Prostate gland (tissue), 2 donors: ENCODE measurements at regions not wholly inside any gene's neighbourhood (a gene's known extent, or its start where the extent isn't known, plus 50 kb on each side); places are given as distances from the start of the nearest gene placed in this dataset.

Source experiments
- DNase-seq: peaks from one replicate; pipeline ENCODE4 v3.0.0-alpha.2; 2019; ENCODE audit warnings: low spot score
- H3K27ac ChIP-seq, 2 donors: fragments of 200-600 bp; sonication (generic); 2 replicates each; pipeline ENCODE4 v1.5.1; 2017 to 2019
- H3K27me3 ChIP-seq: fragments of 200-600 bp; sonication (generic); replicated peaks from 2 replicates; pipeline ENCODE4 v1.5.1; 2019; ENCODE audit not compliant: insufficient read depth
- H3K36me3 ChIP-seq, 2 donors: fragments of 200-600 bp; sonication (generic); 1 replicate in 1 of 2; 2 replicates in 1 of 2; pipeline versions ENCODE4 v1.5.1 to v1.8.1; 2017 to 2019
- H3K4me1 ChIP-seq: fragments of 200-600 bp; sonication (generic); replicated peaks from 2 replicates; pipeline ENCODE4 v1.5.1; 2019
- H3K4me3 ChIP-seq, 2 donors: fragments of 200-600 bp; sonication (generic); 2 replicates each; pipeline ENCODE4 v1.5.1; 2017 to 2019
- H3K9me3 ChIP-seq: fragments of 200-600 bp; sonication (generic); 2 replicates; pipeline ENCODE4 v1.5.1; 2017
- POLR2A ChIP-seq: fragments of 450-650 bp; IDR thresholded peaks from one replicate; pipeline ENCODE4 v1.6.1; 2016; ENCODE audit warnings: antibody characterized with exemption, mild to moderate bottlenecking
- POLR2AphosphoS5 ChIP-seq: sonication (generic); formaldehyde crosslinking; IDR thresholded peaks from one replicate; pipeline ENCODE4 v1.6.1; 2017; ENCODE audit warnings: antibody characterized with exemption
- WGBS: methylation state at CpG from one replicate; pipeline ENCODE4 v1.1.5; 2018; 5-methylcytosine and 5-hydroxymethylcytosine counted together
- intact Hi-C: fragments of 100-400 bp; cut with DNase I; formaldehyde crosslinking; loops from one replicate; pipeline ENCODE4 v1.14.2; 2022
- TF ChIP-seq, protein P1 (sequence below), 4 experiments: fragments of 200-600 bp in 2 of 4; fragments of 450-650 bp in 2 of 4; sonication (generic) in 2 of 4; IDR thresholded peaks; 1 replicate in 3 of 4; 2 replicates in 1 of 4; pipeline ENCODE4 v1.5.1; 2016 to 2019; ENCODE audit warnings: antibody characterized with exemption in 4 of 4, mild to moderate bottlenecking in 2 of 4, moderate library complexity in 2 of 4

DNA sequence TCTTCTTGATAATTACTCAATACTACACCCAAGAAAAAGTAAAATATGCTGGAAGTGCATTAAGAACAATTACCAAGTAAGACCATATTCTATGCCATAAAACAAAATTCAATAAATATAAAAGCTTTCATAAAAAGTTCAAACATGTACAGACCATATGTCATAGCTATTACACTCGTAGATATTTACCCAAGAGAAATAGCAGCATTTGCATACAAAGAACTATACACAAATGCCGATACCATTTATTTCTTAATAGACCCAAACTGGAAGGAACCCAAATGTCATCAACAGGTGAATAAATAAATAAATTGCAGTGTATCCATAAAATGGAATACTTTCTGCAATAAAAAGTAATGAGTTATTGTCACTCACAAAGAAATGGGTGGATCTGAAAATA, 78.3 kb upstream of the SLC16A7 start:
- no peak for DNase-seq
- Histone ChIP-seq H3K4me3 (no peak overlapping the region), H3K27me3 (no peaks in the 10 kb centered on the region), H3K9me3 (no peaks in the 10 kb centered on the region), H3K36me3 (no peaks in the 10 kb centered on the region), H3K27ac (no peak overlapping the region), H3K4me1 (no peaks in the 10 kb centered on the region)
- intact Hi-C loops, result no loop called here
- 36% methylated on average over 2 of the region's 2 CpGs for WGBS
- TF ChIP-seq POLR2A, result no peak
- no peak for TF ChIP-seq POLR2AphosphoS5
- TF ChIP-seq, protein P1, sequence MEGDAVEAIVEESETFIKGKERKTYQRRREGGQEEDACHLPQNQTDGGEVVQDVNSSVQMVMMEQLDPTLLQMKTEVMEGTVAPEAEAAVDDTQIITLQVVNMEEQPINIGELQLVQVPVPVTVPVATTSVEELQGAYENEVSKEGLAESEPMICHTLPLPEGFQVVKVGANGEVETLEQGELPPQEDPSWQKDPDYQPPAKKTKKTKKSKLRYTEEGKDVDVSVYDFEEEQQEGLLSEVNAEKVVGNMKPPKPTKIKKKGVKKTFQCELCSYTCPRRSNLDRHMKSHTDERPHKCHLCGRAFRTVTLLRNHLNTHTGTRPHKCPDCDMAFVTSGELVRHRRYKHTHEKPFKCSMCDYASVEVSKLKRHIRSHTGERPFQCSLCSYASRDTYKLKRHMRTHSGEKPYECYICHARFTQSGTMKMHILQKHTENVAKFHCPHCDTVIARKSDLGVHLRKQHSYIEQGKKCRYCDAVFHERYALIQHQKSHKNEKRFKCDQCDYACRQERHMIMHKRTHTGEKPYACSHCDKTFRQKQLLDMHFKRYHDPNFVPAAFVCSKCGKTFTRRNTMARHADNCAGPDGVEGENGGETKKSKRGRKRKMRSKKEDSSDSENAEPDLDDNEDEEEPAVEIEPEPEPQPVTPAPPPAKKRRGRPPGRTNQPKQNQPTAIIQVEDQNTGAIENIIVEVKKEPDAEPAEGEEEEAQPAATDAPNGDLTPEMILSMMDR (IDR thresholded peaks at IDR 0.05), result no peak

DNA sequence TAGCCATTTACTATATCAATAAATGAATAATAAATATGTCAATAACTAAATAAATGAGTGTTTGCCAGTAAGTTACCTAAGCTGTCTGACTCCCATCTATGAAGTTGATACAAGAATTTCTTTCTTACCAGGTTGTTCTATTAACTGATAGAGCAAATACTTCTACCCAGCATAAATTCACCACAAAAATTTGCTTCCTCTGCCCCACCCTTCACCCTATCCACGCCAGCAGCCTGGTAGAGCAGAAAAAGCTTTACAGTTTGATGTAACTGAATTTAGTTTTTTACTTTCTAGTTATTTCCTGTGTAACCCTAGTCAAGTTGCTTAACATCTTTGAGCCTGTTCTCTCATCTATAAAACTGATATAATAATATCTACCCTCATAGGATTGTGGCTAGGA, 94.9 kb upstream of the SLC16A7 start:
- WGBS, result 30% methylated on average over 1 of the region's 1 CpG
- Histone ChIP-seq H3K4me3 (no peak overlapping the region), H3K9me3 (no peaks in the 10 kb centered on the region), H3K36me3 (no peaks in the 10 kb centered on the region), H3K4me1 (no peaks in the 10 kb centered on the region), H3K27ac (no peak overlapping the region), H3K27me3 (no peaks in the 10 kb centered on the region)
- no peak for DNase-seq
- intact Hi-C loops, result no loop called here
- TF ChIP-seq POLR2AphosphoS5, result no peak
- TF ChIP-seq, protein P1 (IDR thresholded peaks at IDR 0.05), result no peak

DNA sequence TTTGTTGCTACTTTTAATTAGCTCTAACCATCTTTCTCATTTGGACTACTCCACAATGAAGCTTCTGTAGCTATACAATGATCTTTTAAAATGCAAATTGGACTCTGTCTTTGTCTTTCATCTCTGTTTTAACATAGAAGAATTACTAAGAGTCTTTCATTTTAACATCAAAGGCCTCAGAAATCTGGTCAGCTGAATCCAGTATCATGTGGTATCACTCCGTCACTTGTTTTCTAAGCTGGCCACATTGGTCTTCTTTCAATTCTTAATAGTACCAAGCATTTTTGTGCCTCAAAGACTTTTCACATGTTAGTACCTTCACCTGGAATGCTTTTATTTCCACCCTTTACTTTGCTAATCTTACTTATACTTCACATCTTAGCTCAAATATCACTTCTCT, 95.5 kb upstream of the SLC16A7 start:
- no peaks in the 10 kb centered on the region for H3K27me3 ChIP-seq
- TF ChIP-seq POLR2AphosphoS5 (no peak), POLR2A (no peak)
- TF ChIP-seq, protein P1 (IDR thresholded peaks at IDR 0.05), result no peak
- H3K4me3 ChIP-seq, result no peak overlapping the region
- H3K4me1 ChIP-seq, result no peaks in the 10 kb centered on the region
- intact Hi-C loops, result no loop called here
- H3K27ac ChIP-seq, result no peak overlapping the region
- H3K9me3 ChIP-seq, result no peaks in the 10 kb centered on the region
- 78% methylated on average over 1 of the region's 1 CpG for WGBS
- H3K36me3 ChIP-seq, result no peaks in the 10 kb centered on the region
- no peak for DNase-seq

DNA sequence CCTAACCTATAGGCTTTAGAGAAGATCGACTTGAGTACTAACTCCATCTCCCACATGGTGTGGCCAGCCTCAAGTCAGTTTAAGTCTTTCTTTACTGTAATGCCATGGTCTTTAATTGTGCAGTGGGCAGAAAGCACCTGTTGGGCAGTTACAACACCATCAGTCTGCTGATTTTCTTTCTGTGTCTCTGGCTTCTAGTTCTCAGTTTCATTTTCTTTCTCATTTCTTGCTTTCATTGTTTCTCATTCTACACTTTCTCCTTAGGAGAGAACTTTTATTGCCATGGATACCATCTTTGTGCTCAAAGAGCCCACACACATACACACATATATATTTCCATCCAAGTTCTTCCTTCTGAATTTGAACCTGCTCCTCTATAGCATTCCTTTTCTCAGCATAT, 96.1 kb upstream of the SLC16A7 start:
- no peaks in the 10 kb centered on the region for H3K9me3 ChIP-seq
- TF ChIP-seq POLR2A (no peak), POLR2AphosphoS5 (no peak)
- TF ChIP-seq, protein P1 (IDR thresholded peaks at IDR 0.05), result no peak
- no peaks in the 10 kb centered on the region for H3K4me1 ChIP-seq
- 73% methylated on average over 1 of the region's 1 CpG for WGBS
- H3K27ac ChIP-seq, result no peak overlapping the region
- no peak for DNase-seq
- H3K4me3 ChIP-seq, result no peak overlapping the region
- intact Hi-C loops, result no loop called here
- H3K36me3 ChIP-seq, result no peaks in the 10 kb centered on the region
- no peaks in the 10 kb centered on the region for H3K27me3 ChIP-seq

DNA sequence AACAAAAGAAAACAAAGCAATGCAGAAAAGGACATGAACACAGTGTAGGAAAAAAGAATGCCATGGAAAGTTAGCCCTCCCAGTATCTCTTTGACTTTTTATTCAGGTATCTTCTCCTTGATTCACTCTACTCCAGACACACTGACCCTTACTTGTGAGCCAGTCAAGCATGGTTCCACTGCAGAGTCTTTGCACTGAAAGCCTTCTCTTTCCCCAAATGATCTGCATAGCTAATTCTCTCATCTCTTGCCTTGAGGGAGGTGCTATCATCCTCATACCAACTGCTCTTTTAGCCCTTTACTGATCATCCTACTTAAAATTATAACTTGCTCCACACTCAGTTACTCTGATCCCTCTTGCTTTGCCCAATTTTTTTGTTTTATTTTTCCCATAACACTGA, 101.2 kb upstream of the SLC16A7 start:
- H3K4me3 ChIP-seq, result no peak overlapping the region
- intact Hi-C loops, result no loop called here
- H3K27me3 ChIP-seq, result no peaks in the 10 kb centered on the region

More for the DNA sequence above, 101.2 kb upstream of the SLC16A7 start:
- Histone ChIP-seq H3K4me1 (no peaks in the 10 kb centered on the region), H3K9me3 (no peaks in the 10 kb centered on the region), H3K36me3 (no peaks in the 10 kb centered on the region), H3K27ac (no peak overlapping the region)
- TF ChIP-seq POLR2A (no peak), POLR2AphosphoS5 (no peak)
- TF ChIP-seq, protein P1 (IDR thresholded peaks at IDR 0.05), result no peak
- no peak for DNase-seq
